A549 (cell line): ENCODE measurements at regions not wholly inside any gene's neighbourhood (a gene's known extent, or its start where the extent isn't known, plus 50 kb on each side); places are given as distances from the start of the nearest gene placed in this dataset.

Experiments used
- ATAC-seq, 2 experiments: fragments of 200-7000 bp in 1 of 2; fragments of >200 bp in 1 of 2; cut with Nextera tagmentation in 1 of 2; cut with Tn5 transposase in 1 of 2; 3 replicates each; pipeline versions ENCODE4 v1.8.0 to v1.9.1; 2018 to 2020; ENCODE audit warnings: mild to moderate bottlenecking in 1 of 2, moderate library complexity in 1 of 2
- CTCF ChIA-PET: fragments of 300-600 bp; sonication (Branson Sonifier 250); formaldehyde crosslinking; extraction: SDS; loops from one replicate; lab custom pipeline; 2021; ENCODE audit warnings: antibody characterized with exemption, inconsistent platforms; lab: Yijun Ruan, JAX
- POLR2A ChIA-PET: fragments of 350-600 bp; formaldehyde crosslinking; extraction: SDS; loops from one replicate; lab custom pipeline; 2021; ENCODE audit warnings: antibody characterized with exemption, inconsistent platforms; lab: Yijun Ruan, JAX
- DNase-seq, 2 experiments: peaks; one replicate each; pipeline versions ENCODE4 v3.0.0 to v3.0.0-alpha.2; 2011 to 2016; ENCODE audit warnings: low read depth in 1 of 2, low spot score in 1 of 2
- FAIRE-seq: peaks from 2 replicates; lab custom pipeline; 2011; peaks lifted over from hg19 to GRCh38; lab: Jason Lieb, UNC
- H3K27ac ChIP-seq, 2 experiments: fragments of >200 bp; sonication (Bioruptor Twin); formaldehyde crosslinking; 3 replicates each; pipeline ENCODE4 v1.5.1; 2016 to 2017
- H3K4me1 ChIP-seq: fragments of >200 bp; sonication (Bioruptor Twin); formaldehyde crosslinking; 3 replicates; pipeline ENCODE4 v1.6.1; 2016
- H3K4me2 ChIP-seq: fragments of >200 bp; sonication (Bioruptor Twin); formaldehyde crosslinking; 3 replicates; pipeline ENCODE4 v1.6.1; 2016
- H3K4me3 ChIP-seq: fragments of >200 bp; sonication (Bioruptor Twin); formaldehyde crosslinking; 3 replicates; pipeline ENCODE4 v1.5.1; 2016
- H3K9me3 ChIP-seq: fragments of >200 bp; sonication (Bioruptor Twin); formaldehyde crosslinking; 3 replicates; pipeline ENCODE4 v1.6.1; 2016
- BHLHE40 ChIP-seq: IDR thresholded peaks from 2 replicates; pipeline ENCODE4 v1.6.1; 2012; ENCODE audit warnings: low read depth, low read length, inconsistent platforms
- CHD4 ChIP-seq: fragments of 200-600 bp; sonication (generic); IDR thresholded peaks from 2 replicates; pipeline ENCODE4 v1.6.1; 2016; ENCODE audit warnings: antibody characterized with exemption, mild to moderate bottlenecking, borderline replicate concordance
- EHMT2 ChIP-seq: fragments of 200-600 bp; sonication (generic); IDR thresholded peaks from 2 replicates; pipeline ENCODE4 v1.6.1; 2016; ENCODE audit warnings: antibody characterized with exemption, low read depth, mild to moderate bottlenecking, moderate library complexity
- EP300 ChIP-seq, 2 experiments: fragments of >200 bp; sonication (Bioruptor Twin); formaldehyde crosslinking; IDR thresholded peaks; 2 replicates in 1 of 2; 3 replicates in 1 of 2; pipeline ENCODE4 v1.6.1; 2016 to 2017
- ESRRA ChIP-seq: fragments of 150-350 bp; IDR thresholded peaks from 2 replicates; pipeline ENCODE4 v1.6.1; 2014; ENCODE audit warnings: mild to moderate bottlenecking, low read length, borderline replicate concordance
- FOXS1 ChIP-seq: fragments of 250-450 bp; sonication (Bioruptor Pico); IDR thresholded peaks from 2 replicates; pipeline ENCODE4 v1.5.0; 2020; ENCODE audit warnings: mild to moderate bottlenecking, moderate library complexity
- GATA3 ChIP-seq: IDR thresholded peaks from 2 replicates; pipeline ENCODE4 v1.6.1; 2012; ENCODE audit warnings: borderline replicate concordance
- HOXA7 ChIP-seq: fragments of 250-450 bp; sonication (Bioruptor Pico); IDR thresholded peaks from 2 replicates; pipeline ENCODE4 v1.5.0; 2020; ENCODE audit warnings: mild to moderate bottlenecking, moderate library complexity
- HOXB13 ChIP-seq: fragments of 250-450 bp; sonication (Bioruptor Pico); IDR thresholded peaks from 2 replicates; pipeline ENCODE4 v1.5.0; 2020; ENCODE audit warnings: low read depth, mild to moderate bottlenecking, moderate library complexity
- KDM5A ChIP-seq: fragments of 200-600 bp; sonication (generic); IDR thresholded peaks from 2 replicates; pipeline ENCODE4 v1.6.1; 2016; ENCODE audit warnings: antibody characterized with exemption, mild to moderate bottlenecking
- MAFK ChIP-seq: fragments of 450-650 bp; IDR thresholded peaks from 2 replicates; pipeline ENCODE4 v1.6.1; 2014; ENCODE audit not compliant: partially characterized antibody
- NFE2L2 ChIP-seq: fragments of 150-350 bp; conservative IDR thresholded peaks from 2 replicates; pipeline ENCODE4 v1.6.1; 2014; ENCODE audit warnings: low read length
- NR3C1 ChIP-seq: fragments of >200 bp; sonication (Bioruptor Twin); formaldehyde crosslinking; IDR thresholded peaks from 3 replicates; pipeline ENCODE4 v1.6.1; 2017
- POLR2AphosphoS2 ChIP-seq: conservative IDR thresholded peaks from 2 replicates; pipeline ENCODE4 v1.6.1; 2012; ENCODE audit warnings: low read length, improper control_type of control experiment, inconsistent platforms
- SMC3 ChIP-seq: fragments of >200 bp; sonication (Bioruptor Twin); formaldehyde crosslinking; IDR thresholded peaks from 3 replicates; pipeline ENCODE4 v1.6.1; 2018; ENCODE audit warnings: inconsistent platforms
- SREBF2 ChIP-seq: fragments of 450-650 bp; IDR thresholded peaks from 2 replicates; pipeline ENCODE4 v1.6.1; 2014; ENCODE audit warnings: mild to moderate bottlenecking, moderate library complexity
- TP53 ChIP-seq: fragments of 250-450 bp; sonication (Bioruptor Pico); IDR thresholded peaks from 2 replicates; pipeline ENCODE4 v1.5.0; 2021; ENCODE audit warnings: mild to moderate bottlenecking, moderate library complexity
- ZFP36 ChIP-seq: fragments of 450-650 bp; IDR thresholded peaks from 2 replicates; pipeline ENCODE4 v1.6.1; 2014; ENCODE audit warnings: borderline replicate concordance; ENCODE audit not compliant: partially characterized antibody
- ZSCAN20 ChIP-seq: fragments of 250-450 bp; sonication (Bioruptor Pico); IDR thresholded peaks from 2 replicates; pipeline ENCODE4 v1.8.0; 2022; ENCODE audit warnings: mild to moderate bottlenecking, moderate library complexity
- WGBS: methylation state at CpG from one replicate; pipeline ENCODE4 v1.1.6; 2017; ENCODE audit errors: missing lambda C conversion rate; 5-methylcytosine and 5-hydroxymethylcytosine counted together
- TF ChIP-seq, protein P1 (sequence below): fragments of >200 bp; sonication (Bioruptor Twin); formaldehyde crosslinking; IDR thresholded peaks from 2 replicates; pipeline ENCODE4 v1.6.1; 2016
- TF ChIP-seq, protein P2 (sequence below): IDR thresholded peaks from 2 replicates; pipeline ENCODE4 v1.6.1; 2012; ENCODE audit warnings: low read depth, borderline replicate concordance
- TF ChIP-seq, protein P3 (sequence below): fragments of >200 bp; sonication (Bioruptor Twin); formaldehyde crosslinking; IDR thresholded peaks from 3 replicates; pipeline ENCODE4 v1.6.1; 2016
- TF ChIP-seq, protein P4 (sequence below): fragments of 200-600 bp; sonication (generic); IDR thresholded peaks from 2 replicates; pipeline ENCODE4 v1.6.1; 2016; ENCODE audit warnings: antibody characterized with exemption, mild to moderate bottlenecking, moderate library complexity

DNA sequence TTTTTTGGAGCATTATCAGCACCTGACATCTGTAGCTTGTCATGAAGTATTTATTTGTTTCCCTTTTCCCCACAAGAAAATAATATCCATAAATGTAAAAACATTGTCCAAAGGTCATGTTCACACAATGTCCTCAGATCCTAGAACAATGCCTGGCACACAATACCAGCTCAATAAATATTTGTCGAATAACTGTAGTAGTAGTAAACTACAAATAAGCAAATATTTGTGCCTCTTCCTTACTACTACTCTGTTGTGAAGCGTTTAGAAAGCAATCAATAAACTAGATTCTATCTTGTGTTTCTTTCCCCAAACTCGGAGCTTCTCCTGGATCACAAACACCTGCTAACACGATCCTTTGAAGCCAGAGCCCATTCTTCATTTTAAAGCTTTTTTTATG is 459.6 kb upstream of the NECTIN3 start:
- CTCF ChIA-PET: interaction anchor here (1.4 kb wide), 1 partner anchor 36 kb away, joined by 3 read pairs; no protein-coding TSS in a partner anchor
- no peak for DNase-seq
- 61% methylated on average over 4 of the region's 4 CpGs for WGBS

DNA sequence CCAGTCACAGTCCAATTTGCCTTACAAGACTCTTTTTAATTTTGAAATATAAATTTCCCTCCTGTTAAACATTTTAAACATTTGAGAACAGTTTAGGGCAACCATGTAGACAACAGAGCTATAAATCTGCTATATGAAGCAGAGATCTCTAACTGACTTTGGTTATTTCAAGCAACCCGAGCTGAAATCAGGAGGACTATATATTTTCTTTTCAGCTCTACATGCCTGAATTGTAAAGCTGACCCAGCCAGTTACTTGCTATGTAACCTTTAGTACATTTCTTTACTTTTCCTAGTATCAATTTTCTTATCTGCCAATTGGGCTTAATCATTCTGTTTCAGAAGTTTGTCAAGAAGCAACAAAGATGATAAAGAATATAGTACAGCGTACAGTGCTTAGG is 457.4 kb upstream of the NECTIN3 start:
- no peaks in the 10 kb centered on the region for H3K4me1 ChIP-seq
- no peak for ATAC-seq
- CTCF ChIA-PET: no interaction called here
- WGBS: 80% methylated on average over 2 of the region's 2 CpGs
- TF ChIP-seq MAFK: no peak
- TF ChIP-seq ZFP36: no peak
- TF ChIP-seq, all 56 proteins: peak for 0
- Histone ChIP-seq H3K27ac (no peak overlapping the region), H3K9me3 (no peaks in the 10 kb centered on the region), H3K4me2 (no peak overlapping the region), H3K4me3 (no peak overlapping the region)
- DNase-seq (no peak), FAIRE-seq (no peak)
- POLR2A ChIA-PET: no interaction called here

More for the DNA sequence above, 459.6 kb upstream of the NECTIN3 start:
- POLR2A ChIA-PET: no interaction called here
- no peak for TF ChIP-seq EHMT2
- TF ChIP-seq KDM5A: no peak
- TF ChIP-seq TP53: no peak
- TF ChIP-seq FOXS1 (CRISPR knock-in tag): no peak
- TF ChIP-seq, protein P1, sequence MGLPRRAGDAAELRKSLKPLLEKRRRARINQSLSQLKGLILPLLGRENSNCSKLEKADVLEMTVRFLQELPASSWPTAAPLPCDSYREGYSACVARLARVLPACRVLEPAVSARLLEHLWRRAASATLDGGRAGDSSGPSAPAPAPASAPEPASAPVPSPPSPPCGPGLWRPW: no peak
- TF ChIP-seq, protein P2, sequence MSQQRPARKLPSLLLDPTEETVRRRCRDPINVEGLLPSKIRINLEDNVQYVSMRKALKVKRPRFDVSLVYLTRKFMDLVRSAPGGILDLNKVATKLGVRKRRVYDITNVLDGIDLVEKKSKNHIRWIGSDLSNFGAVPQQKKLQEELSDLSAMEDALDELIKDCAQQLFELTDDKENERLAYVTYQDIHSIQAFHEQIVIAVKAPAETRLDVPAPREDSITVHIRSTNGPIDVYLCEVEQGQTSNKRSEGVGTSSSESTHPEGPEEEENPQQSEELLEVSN: no peak
- TF ChIP-seq POLR2AphosphoS2: no peak
- TF ChIP-seq, protein P3, sequence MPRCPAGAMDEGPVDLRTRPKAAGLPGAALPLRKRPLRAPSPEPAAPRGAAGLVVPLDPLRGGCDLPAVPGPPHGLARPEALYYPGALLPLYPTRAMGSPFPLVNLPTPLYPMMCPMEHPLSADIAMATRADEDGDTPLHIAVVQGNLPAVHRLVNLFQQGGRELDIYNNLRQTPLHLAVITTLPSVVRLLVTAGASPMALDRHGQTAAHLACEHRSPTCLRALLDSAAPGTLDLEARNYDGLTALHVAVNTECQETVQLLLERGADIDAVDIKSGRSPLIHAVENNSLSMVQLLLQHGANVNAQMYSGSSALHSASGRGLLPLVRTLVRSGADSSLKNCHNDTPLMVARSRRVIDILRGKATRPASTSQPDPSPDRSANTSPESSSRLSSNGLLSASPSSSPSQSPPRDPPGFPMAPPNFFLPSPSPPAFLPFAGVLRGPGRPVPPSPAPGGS: no peak
- no peak for TF ChIP-seq SREBF2
- TF ChIP-seq HOXB13 (CRISPR knock-in tag): no peak
- FAIRE-seq (no peak), ATAC-seq (no peak)
- Histone ChIP-seq H3K4me3 (no peak overlapping the region), H3K9me3 (no peaks in the 10 kb centered on the region), H3K27ac (no peak overlapping the region), H3K4me2 (no peak overlapping the region), H3K4me1 (no peaks in the 10 kb centered on the region)

DNA sequence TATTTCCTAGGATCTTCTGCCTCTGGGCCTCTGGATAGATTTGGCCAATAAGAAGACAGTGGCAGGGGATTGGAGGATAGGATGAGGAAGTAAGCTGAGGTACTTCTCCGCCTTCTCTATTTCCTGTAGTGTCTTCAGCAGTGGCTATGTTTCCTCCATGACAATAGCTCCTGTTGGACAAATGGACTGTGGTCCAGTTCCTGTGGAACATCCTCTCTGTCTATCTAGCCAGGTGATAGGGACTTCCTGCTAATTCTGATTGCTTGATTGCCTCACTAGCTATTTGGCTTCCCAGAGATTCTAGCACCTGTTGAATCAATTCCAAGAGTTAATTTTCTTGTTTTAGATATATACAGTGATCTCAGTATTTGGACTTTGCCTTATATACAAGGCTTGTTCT is 456.2 kb upstream of the NECTIN3 start:
- H3K4me2 ChIP-seq: no peak overlapping the region
- POLR2A ChIA-PET: no interaction called here
- 85% methylated on average over 1 of the region's 1 CpG for WGBS
- H3K4me1 ChIP-seq: no peaks in the 10 kb centered on the region
- CTCF ChIA-PET: interaction anchor here (0.5 kb wide), 1 partner anchor 1480 kb away, joined by 3 read pairs; no protein-coding TSS in a partner anchor
- DNase-seq (no peak), ATAC-seq (no peak), FAIRE-seq (no peak)
- H3K9me3 ChIP-seq: no peaks in the 10 kb centered on the region
- H3K4me3 ChIP-seq: no peak overlapping the region
- TF ChIP-seq KDM5A (no peak), EP300 (IDR thresholded peaks at IDR 0.05) (no peak), GATA3 (no peak), NFE2L2 (no peak), NR3C1 (no peak), ESRRA (no peak), CHD4 (no peak), ZSCAN20 (CRISPR knock-in tag) (no peak), FOXS1 (CRISPR knock-in tag) (no peak), SMC3 (no peak), BHLHE40 (no peak), HOXA7 (CRISPR knock-in tag) (no peak)
- TF ChIP-seq, protein P4, sequence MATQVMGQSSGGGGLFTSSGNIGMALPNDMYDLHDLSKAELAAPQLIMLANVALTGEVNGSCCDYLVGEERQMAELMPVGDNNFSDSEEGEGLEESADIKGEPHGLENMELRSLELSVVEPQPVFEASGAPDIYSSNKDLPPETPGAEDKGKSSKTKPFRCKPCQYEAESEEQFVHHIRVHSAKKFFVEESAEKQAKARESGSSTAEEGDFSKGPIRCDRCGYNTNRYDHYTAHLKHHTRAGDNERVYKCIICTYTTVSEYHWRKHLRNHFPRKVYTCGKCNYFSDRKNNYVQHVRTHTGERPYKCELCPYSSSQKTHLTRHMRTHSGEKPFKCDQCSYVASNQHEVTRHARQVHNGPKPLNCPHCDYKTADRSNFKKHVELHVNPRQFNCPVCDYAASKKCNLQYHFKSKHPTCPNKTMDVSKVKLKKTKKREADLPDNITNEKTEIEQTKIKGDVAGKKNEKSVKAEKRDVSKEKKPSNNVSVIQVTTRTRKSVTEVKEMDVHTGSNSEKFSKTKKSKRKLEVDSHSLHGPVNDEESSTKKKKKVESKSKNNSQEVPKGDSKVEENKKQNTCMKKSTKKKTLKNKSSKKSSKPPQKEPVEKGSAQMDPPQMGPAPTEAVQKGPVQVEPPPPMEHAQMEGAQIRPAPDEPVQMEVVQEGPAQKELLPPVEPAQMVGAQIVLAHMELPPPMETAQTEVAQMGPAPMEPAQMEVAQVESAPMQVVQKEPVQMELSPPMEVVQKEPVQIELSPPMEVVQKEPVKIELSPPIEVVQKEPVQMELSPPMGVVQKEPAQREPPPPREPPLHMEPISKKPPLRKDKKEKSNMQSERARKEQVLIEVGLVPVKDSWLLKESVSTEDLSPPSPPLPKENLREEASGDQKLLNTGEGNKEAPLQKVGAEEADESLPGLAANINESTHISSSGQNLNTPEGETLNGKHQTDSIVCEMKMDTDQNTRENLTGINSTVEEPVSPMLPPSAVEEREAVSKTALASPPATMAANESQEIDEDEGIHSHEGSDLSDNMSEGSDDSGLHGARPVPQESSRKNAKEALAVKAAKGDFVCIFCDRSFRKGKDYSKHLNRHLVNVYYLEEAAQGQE: no peak
- TF ChIP-seq, protein P1: no peak
- H3K27ac ChIP-seq: no peak overlapping the region
